HG03571 (cell line): ENCODE measurements at regions not wholly inside any gene's neighbourhood (a gene's known extent, or its start where the extent isn't known, plus 50 kb on each side); places are given as distances from the start of the nearest gene placed in this dataset.
"Not testable (repeated sequence)": the region's sequence is repeated elsewhere in the genome, so short reads cannot be mapped to it uniquely, and the experiment has no call there.

ENCODE experiments used
- ATAC-seq: cut with Tn5 transposase; IDR thresholded peaks from one replicate; pipeline ENCODE4 v1.9.1; 2021; ENCODE audit not compliant: unreplicated experiment

GRCh38 chr2:37569131-37569823, 102.2 kb downstream of the CDC42EP3 start:
- no peak for ATAC-seq

- ATAC-seq, result no peak
Observed at GRCh38 chr2:37569986-37570679, 101.3 kb downstream of the CDC42EP3 start.

DNA sequence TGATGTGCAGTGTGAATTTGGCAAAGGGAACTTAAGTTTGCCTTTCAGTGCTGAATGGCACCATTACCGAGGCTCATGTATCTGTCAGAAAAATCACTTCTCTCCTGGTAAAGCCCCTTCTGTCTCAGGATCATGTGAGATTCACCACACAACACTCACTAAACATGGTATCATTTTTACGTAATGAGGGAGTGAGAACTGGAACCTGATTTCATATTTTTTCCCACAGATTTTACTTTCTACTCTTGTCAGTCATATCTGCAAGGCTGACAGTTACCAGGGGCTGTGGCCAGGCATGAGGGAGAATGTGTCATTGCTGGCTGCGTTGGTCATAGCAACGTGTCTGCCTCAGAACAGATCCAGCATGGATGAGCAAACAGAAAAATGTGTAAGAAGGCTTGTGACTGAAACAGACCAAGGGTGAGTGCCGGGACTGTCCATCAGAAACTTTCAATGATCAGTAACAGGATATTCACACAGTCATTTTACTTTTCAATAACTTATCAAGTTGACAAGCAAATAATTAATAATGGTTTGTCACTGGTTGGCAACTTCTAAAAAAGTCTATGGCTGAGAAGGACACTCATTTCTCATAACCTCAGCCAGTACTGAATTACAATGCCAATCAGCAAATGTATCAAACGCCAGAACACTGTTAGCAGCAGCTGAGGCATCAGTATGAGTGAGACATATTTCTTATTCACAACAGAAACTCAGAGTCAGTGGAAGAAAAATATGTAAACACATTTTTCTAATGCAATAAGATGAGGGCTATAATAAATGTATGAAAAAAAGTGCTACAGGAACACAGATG, 100.5 kb downstream of the CDC42EP3 start:
- ATAC-seq, result peak; percentile 87

DNA sequence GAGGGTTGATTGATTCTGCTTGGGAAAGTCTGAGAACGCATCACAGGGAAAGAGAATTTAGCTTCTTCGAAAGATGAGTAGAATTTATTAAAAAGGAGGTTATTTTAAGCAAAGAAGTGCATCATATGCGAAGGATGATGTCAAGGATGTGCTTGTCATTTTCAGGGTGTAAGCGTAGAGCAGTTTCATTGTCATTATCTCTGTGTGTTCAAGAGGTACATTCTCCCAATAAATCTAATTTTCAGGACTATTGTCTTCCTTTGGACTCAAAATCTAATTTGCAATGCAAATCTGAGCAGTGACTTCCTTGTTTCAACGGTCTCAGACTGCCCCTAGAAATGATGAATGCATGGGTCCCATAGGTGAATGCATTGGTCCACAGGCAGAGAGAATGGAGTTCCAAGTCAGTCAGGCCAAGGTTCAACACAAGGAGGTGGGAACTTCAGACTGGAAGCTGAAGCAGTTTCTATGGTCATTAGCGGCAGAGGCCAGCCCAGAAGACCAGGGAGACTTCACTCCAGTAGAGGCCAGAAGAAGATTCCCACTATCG, 99.8 kb downstream of the CDC42EP3 start:
- ATAC-seq, result no peak

GRCh38 chr2:37573451-37574388, 97.7 kb downstream of the CDC42EP3 start:
- peak; percentile 54 for ATAC-seq

GRCh38 chr2:37575780-37576179, 95.7 kb downstream of the CDC42EP3 start:
- no peak for ATAC-seq

DNA sequence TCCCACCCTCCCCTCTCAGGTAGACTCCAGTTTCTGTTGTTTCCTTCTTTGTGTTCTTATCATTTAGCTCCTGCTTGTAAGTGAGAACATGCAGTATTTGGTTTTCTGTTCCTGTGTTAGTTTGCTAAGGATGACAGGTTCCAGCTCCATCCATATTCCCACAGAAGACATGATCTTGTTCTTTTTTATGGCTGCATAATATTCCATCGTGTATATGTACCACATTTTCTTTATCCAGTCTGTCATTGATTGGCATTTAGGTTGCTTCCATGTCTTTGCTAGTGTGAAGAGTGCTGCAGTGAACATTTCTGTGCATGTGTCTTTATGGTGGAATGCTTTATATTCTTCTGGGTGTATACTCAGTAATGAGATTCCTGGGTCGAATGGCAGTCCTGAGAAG, 95.2 kb downstream of the CDC42EP3 start:
- ATAC-seq, result not testable (repeated sequence)

GRCh38 chr2:37576831-37577230, 94.6 kb downstream of the CDC42EP3 start:
- ATAC-seq, result no peak

GRCh38 chr2:37579192-37579713, 92.2 kb downstream of the CDC42EP3 start:
- no peak for ATAC-seq

- ATAC-seq, result not testable (repeated sequence)
Observed at GRCh38 chr2:37579949-37580348, 91.5 kb downstream of the CDC42EP3 start.

- ATAC-seq, result no peak
Observed at GRCh38 chr2:37581433-37581832, 90.0 kb downstream of the CDC42EP3 start.

- no peak for ATAC-seq
Observed at GRCh38 chr2:37582481-37583220, 88.8 kb downstream of the CDC42EP3 start.

DNA sequence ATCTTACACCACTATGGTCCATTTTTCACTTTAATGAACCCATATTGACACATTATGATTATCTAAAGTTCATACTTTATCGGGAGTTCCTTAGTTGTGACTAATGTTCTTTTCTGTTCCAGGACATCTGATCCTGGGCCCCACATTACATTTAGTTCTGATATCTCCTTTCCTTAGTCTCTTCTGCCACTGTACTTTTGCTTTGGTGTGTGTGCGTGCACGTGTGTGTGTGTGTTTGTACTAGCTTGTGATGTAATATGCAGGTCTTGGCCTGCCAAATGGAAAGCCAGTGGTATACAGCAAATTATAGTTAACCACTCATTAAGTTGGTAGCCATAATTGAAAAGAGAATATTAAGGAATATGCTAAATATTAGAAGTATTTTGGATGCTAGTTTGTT, 88.0 kb downstream of the CDC42EP3 start:
- no peak for ATAC-seq

DNA sequence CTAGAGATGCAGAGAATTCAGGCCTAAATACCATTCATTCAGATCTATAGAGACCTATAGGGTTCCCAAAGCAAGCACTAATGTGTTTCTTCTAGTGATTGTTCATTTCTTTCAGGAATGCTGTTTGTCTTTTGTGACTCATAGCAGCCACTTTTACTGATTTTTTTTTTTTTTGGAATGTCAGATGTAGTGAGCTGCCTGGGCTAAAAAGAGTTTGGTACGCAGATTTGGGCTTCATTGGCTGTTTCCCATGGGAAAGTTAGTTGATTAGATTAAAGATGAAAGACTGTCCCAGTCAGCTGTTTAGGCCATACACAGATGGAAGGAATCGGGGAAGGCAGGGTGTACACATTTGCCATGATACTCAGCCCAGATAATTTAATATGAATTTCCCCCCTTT, 87.6 kb downstream of the CDC42EP3 start:
- ATAC-seq, result no peak

- no peak for ATAC-seq
Observed at GRCh38 chr2:37585295-37585908, 86.0 kb downstream of the CDC42EP3 start.

GRCh38 chr2:37585982-37586621, 85.3 kb downstream of the CDC42EP3 start:
- no peak for ATAC-seq

- no peak for ATAC-seq
Observed at GRCh38 chr2:37586663-37587317, 84.7 kb downstream of the CDC42EP3 start.

- ATAC-seq, result no peak
Observed at GRCh38 chr2:37587817-37588216, 83.6 kb downstream of the CDC42EP3 start.
